ENCODE measurements at regions not wholly inside any gene's neighbourhood (a gene's known extent, or its start where the extent isn't known, plus 50 kb on each side); places are given as distances from the start of the nearest gene placed in this dataset.

DNA sequence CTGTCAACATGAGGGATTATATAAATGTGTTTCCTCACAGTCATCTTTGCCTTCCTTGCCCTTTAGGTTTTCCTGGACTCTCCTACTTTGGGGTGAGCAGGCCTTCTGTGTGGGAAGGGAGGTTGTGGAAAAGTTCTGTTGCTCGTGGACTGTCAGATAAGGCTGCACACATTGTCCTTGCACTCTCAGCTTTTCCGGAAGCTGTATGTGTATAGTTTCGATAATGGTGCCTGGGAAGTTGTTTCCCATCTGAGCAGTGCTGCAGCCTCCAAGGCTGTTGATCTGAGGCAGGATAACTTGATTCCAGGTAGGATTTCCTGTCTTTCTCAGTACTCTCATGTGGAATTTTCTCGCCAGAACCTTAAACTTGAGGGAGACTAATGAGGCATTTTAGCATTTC lies 297.8 kb upstream of the AZI2 start:
- intact Hi-C loops (cut with DNase I; ENCODE audit: low total_unique reads): no loop called here
- DNase-seq (ENCODE audit: low spot score in 2 of 2): no peak
- no peak overlapping the region for H3K4me3 ChIP-seq (ENCODE audit: low read depth, poor library complexity, severe bottlenecking)
- TF ChIP-seq POLR2A (IDR thresholded peaks at IDR 0.05): no peak
- no peak for TF ChIP-seq CTCF (IDR thresholded peaks at IDR 0.05)
- 84 to 85% methylated on average over 4 of the region's 4 CpGs for WGBS, 2 donors

DNA sequence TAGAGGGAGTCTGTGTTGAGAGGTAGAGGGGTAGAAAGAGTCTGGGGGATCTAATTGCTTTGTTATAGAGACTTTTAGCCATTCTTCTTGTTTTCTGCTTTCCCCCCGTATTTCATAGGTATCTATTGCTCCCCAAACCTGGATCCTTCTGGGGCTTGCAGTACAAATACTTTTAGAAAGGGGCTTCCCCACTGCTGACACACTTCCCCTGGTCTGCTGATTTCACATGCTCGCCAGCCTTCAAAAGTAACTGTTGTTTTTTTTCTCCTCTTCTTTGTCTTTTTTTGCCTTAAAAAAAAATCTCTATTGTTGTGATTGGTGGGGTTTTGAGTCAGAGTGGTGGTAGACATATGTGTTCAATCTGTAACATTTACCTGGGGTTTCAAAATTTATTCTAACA lies 300.6 kb upstream of the AZI2 start:
- no peak for TF ChIP-seq CTCF (IDR thresholded peaks at IDR 0.05)
- no peak for TF ChIP-seq POLR2A (IDR thresholded peaks at IDR 0.05)
- DNase-seq (ENCODE audit: low spot score in 2 of 2): no peak
- H3K4me3 ChIP-seq (ENCODE audit: low read depth, poor library complexity, severe bottlenecking): no peak overlapping the region
- intact Hi-C loops (cut with DNase I; ENCODE audit: low total_unique reads): no loop called here
- WGBS, 2 donors: 70 to 91% methylated on average over 2 of the region's 2 CpGs

GRCh38 chr3:28651159-28651558 lies 302.5 kb upstream of the AZI2 start:
- intact Hi-C loops (cut with DNase I; ENCODE audit: low total_unique reads): no loop called here
- 67 to 70% methylated on average over 3 of the region's 3 CpGs for WGBS, 2 donors
- no peak overlapping the region for H3K4me3 ChIP-seq (ENCODE audit: low read depth, poor library complexity, severe bottlenecking)
- TF ChIP-seq POLR2A (IDR thresholded peaks at IDR 0.05): no peak
- no peak for TF ChIP-seq CTCF (IDR thresholded peaks at IDR 0.05)
- no peak for DNase-seq (ENCODE audit: low spot score in 2 of 2)

DNA sequence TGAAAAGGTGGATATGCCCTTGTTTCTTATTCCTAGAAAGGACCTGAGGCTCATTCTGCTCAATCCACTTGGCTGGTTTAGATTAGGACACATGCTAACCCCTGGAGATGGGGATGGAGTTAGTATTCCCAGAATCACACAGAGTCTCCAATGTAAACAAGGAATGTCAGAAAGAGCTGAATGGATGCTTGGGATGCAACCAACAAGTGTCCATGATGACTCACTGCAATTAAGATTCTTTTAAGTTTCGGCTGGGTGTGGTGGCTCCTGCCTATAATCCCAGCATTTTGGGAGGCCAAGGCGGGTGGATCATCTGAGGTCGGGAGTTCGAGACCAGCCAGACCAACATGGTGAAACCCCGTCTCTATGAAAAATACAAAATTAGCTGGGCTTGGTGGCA lies 315.5 kb upstream of the AZI2 start:
- no peak overlapping the region for H3K4me3 ChIP-seq (ENCODE audit: low read depth, poor library complexity, severe bottlenecking)
- 92 to 94% methylated on average over 5 of the region's 5 CpGs for WGBS, 2 donors
- TF ChIP-seq CTCF (IDR thresholded peaks at IDR 0.05) (no peak), POLR2A (IDR thresholded peaks at IDR 0.05) (no peak)
- DNase-seq (ENCODE audit: low spot score in 2 of 2): no peak
- intact Hi-C loops (cut with DNase I; ENCODE audit: low total_unique reads): no loop called here

- intact Hi-C loops (cut with DNase I; ENCODE audit: low total_unique reads): no loop called here
- DNase-seq (ENCODE audit: low spot score in 2 of 2): peak; percentile 66 to 87
- H3K4me3 ChIP-seq (ENCODE audit: low read depth, poor library complexity, severe bottlenecking): no peak overlapping the region
- TF ChIP-seq CTCF (IDR thresholded peaks at IDR 0.05): no peak
- WGBS, 2 donors: 44 to 52% methylated on average over 5 of the region's 5 CpGs
Observed at GRCh38 chr3:28667646-28668621, 319.3 kb upstream of the AZI2 start.

Data from lower leg skin (tissue), 4 donors.